GM21423 (cell line): ENCODE measurements at regions not wholly inside any gene's neighbourhood (a gene's known extent, or its start where the extent isn't known, plus 50 kb on each side); places are given as distances from the start of the nearest gene placed in this dataset.
"Not testable (repeated sequence)": the region's sequence is repeated elsewhere in the genome, so short reads cannot be mapped to it uniquely, and the experiment has no call there.

Source experiments
- ATAC-seq: cut with Tn5 transposase; IDR thresholded peaks from one replicate; pipeline ENCODE4 v1.9.1; 2021; ENCODE audit warnings: mild to moderate bottlenecking, moderate library complexity; ENCODE audit not compliant: unreplicated experiment

- ATAC-seq, result no peak
Measured at GRCh38 chr12:42932936-42933335, 343.4 kb upstream of the PRICKLE1 start.

- ATAC-seq, result no peak
Measured at GRCh38 chr12:42926232-42926631, 336.7 kb upstream of the PRICKLE1 start.

GRCh38 chr12:42924482-42924881, 334.9 kb upstream of the PRICKLE1 start:
- ATAC-seq, result no peak

- ATAC-seq, result no peak
Measured at GRCh38 chr12:42923583-42923982, 334.0 kb upstream of the PRICKLE1 start.

- ATAC-seq, result no peak
Measured at GRCh38 chr12:42923156-42923555, 333.6 kb upstream of the PRICKLE1 start.

GRCh38 chr12:42922505-42922850, 332.9 kb upstream of the PRICKLE1 start:
- no peak for ATAC-seq

GRCh38 chr12:42921741-42922504, 332.4 kb upstream of the PRICKLE1 start:
- ATAC-seq, result no peak

GRCh38 chr12:42919691-42920090, 330.1 kb upstream of the PRICKLE1 start:
- ATAC-seq, result no peak

GRCh38 chr12:42918443-42918842, 328.9 kb upstream of the PRICKLE1 start:
- no peak for ATAC-seq

GRCh38 chr12:42916143-42916542, 326.6 kb upstream of the PRICKLE1 start:
- no peak for ATAC-seq

GRCh38 chr12:42915426-42915825, 325.9 kb upstream of the PRICKLE1 start:
- no peak for ATAC-seq

- ATAC-seq, result no peak
Measured at GRCh38 chr12:42912367-42912766, 322.8 kb upstream of the PRICKLE1 start.

GRCh38 chr12:42910656-42911055, 321.1 kb upstream of the PRICKLE1 start:
- no peak for ATAC-seq

- no peak for ATAC-seq
Measured at GRCh38 chr12:42908712-42909111, 319.2 kb upstream of the PRICKLE1 start.

- ATAC-seq, result not testable (repeated sequence)
Measured at GRCh38 chr12:42906801-42907200, 317.3 kb upstream of the PRICKLE1 start.

- ATAC-seq, result no peak
Measured at GRCh38 chr12:42905419-42905705, 315.8 kb upstream of the PRICKLE1 start.

- ATAC-seq, result no peak
Measured at GRCh38 chr12:42904683-42905418, 315.3 kb upstream of the PRICKLE1 start.

- no peak for ATAC-seq
Measured at GRCh38 chr12:42903736-42904135, 314.2 kb upstream of the PRICKLE1 start.

- ATAC-seq, result no peak
Measured at GRCh38 chr12:42902001-42902400, 312.5 kb upstream of the PRICKLE1 start.

GRCh38 chr12:42893803-42894202, 304.3 kb upstream of the PRICKLE1 start:
- no peak for ATAC-seq

- no peak for ATAC-seq
Measured at GRCh38 chr12:42892702-42893551, 303.4 kb upstream of the PRICKLE1 start.

GRCh38 chr12:42887657-42888056, 298.1 kb upstream of the PRICKLE1 start:
- ATAC-seq, result no peak
